ENCODE measurements at regions not wholly inside any gene's neighbourhood (a gene's known extent, or its start where the extent isn't known, plus 50 kb on each side); places are given as distances from the start of the nearest gene placed in this dataset.

GRCh38 chr3:22208844-22209243, 457.8 kb upstream of the ZNF385D start:
- no peak overlapping the region for H3K4me3 ChIP-seq (ENCODE audit: low read depth, low read length)
- no peak overlapping the region for H3K9ac ChIP-seq (ENCODE audit: low read depth, low read length)
- H3K9me3 ChIP-seq (ENCODE audit: control insufficient read depth, insufficient read depth, low read length) = no peaks in the 10 kb centered on the region
- no peaks in the 10 kb centered on the region for H3K4me1 ChIP-seq (ENCODE audit: control insufficient read depth, insufficient read depth, low read length)
- H3K36me3 ChIP-seq (ENCODE audit: control insufficient read depth, insufficient read depth, low read length) = no peaks in the 10 kb centered on the region
- no peaks in the 10 kb centered on the region for H3K27me3 ChIP-seq (ENCODE audit: control insufficient read depth, insufficient read depth, low read length)
- H3K27ac ChIP-seq (ENCODE audit: low read depth, low read length) = no peak overlapping the region

- Histone ChIP-seq H3K36me3 (ENCODE audit: control insufficient read depth, insufficient read depth, low read length) (no peaks in the 10 kb centered on the region), H3K27ac (ENCODE audit: low read depth, low read length) (no peak overlapping the region), H3K9me3 (ENCODE audit: control insufficient read depth, insufficient read depth, low read length) (no peaks in the 10 kb centered on the region), H3K9ac (ENCODE audit: low read depth, low read length) (no peak overlapping the region), H3K4me1 (ENCODE audit: control insufficient read depth, insufficient read depth, low read length) (no peaks in the 10 kb centered on the region), H3K27me3 (ENCODE audit: control insufficient read depth, insufficient read depth, low read length) (no peaks in the 10 kb centered on the region), H3K4me3 (ENCODE audit: low read depth, low read length) (no peak overlapping the region)
Measured at GRCh38 chr3:22209578-22209977, 458.6 kb upstream of the ZNF385D start.

- Histone ChIP-seq H3K9me3 (ENCODE audit: control insufficient read depth, insufficient read depth, low read length) (no peaks in the 10 kb centered on the region), H3K27ac (ENCODE audit: low read depth, low read length) (no peak overlapping the region), H3K36me3 (ENCODE audit: control insufficient read depth, insufficient read depth, low read length) (no peaks in the 10 kb centered on the region), H3K4me3 (ENCODE audit: low read depth, low read length) (no peak overlapping the region), H3K9ac (ENCODE audit: low read depth, low read length) (no peak overlapping the region), H3K4me1 (ENCODE audit: control insufficient read depth, insufficient read depth, low read length) (no peaks in the 10 kb centered on the region), H3K27me3 (ENCODE audit: control insufficient read depth, insufficient read depth, low read length) (no peaks in the 10 kb centered on the region)
Measured at GRCh38 chr3:22210693-22211092, 459.7 kb upstream of the ZNF385D start.

- Histone ChIP-seq H3K36me3 (ENCODE audit: control insufficient read depth, insufficient read depth, low read length) (no peaks in the 10 kb centered on the region), H3K4me1 (ENCODE audit: control insufficient read depth, insufficient read depth, low read length) (no peaks in the 10 kb centered on the region), H3K9me3 (ENCODE audit: control insufficient read depth, insufficient read depth, low read length) (no peaks in the 10 kb centered on the region), H3K4me3 (ENCODE audit: low read depth, low read length) (no peak overlapping the region), H3K27ac (ENCODE audit: low read depth, low read length) (no peak overlapping the region), H3K9ac (ENCODE audit: low read depth, low read length) (no peak overlapping the region), H3K27me3 (ENCODE audit: control insufficient read depth, insufficient read depth, low read length) (no peaks in the 10 kb centered on the region)
Measured at GRCh38 chr3:22216601-22217000, 465.6 kb upstream of the ZNF385D start.

GRCh38 chr3:22225161-22225560, 474.2 kb upstream of the ZNF385D start:
- H3K9me3 ChIP-seq (ENCODE audit: control insufficient read depth, insufficient read depth, low read length) = no peaks in the 10 kb centered on the region
- no peaks in the 10 kb centered on the region for H3K27me3 ChIP-seq (ENCODE audit: control insufficient read depth, insufficient read depth, low read length)
- no peaks in the 10 kb centered on the region for H3K4me1 ChIP-seq (ENCODE audit: control insufficient read depth, insufficient read depth, low read length)
- H3K36me3 ChIP-seq (ENCODE audit: control insufficient read depth, insufficient read depth, low read length) = no peaks in the 10 kb centered on the region
- H3K4me3 ChIP-seq (ENCODE audit: low read depth, low read length) = no peak overlapping the region
- H3K9ac ChIP-seq (ENCODE audit: low read depth, low read length) = no peak overlapping the region
- no peak overlapping the region for H3K27ac ChIP-seq (ENCODE audit: low read depth, low read length)

GRCh38 chr3:22228705-22229104, 477.7 kb upstream of the ZNF385D start:
- H3K9ac ChIP-seq (ENCODE audit: low read depth, low read length) = no peak overlapping the region
- H3K4me3 ChIP-seq (ENCODE audit: low read depth, low read length) = no peak overlapping the region
- H3K27me3 ChIP-seq (ENCODE audit: control insufficient read depth, insufficient read depth, low read length) = no peaks in the 10 kb centered on the region
- no peak overlapping the region for H3K27ac ChIP-seq (ENCODE audit: low read depth, low read length)
- H3K9me3 ChIP-seq (ENCODE audit: control insufficient read depth, insufficient read depth, low read length) = no peaks in the 10 kb centered on the region
- no peaks in the 10 kb centered on the region for H3K4me1 ChIP-seq (ENCODE audit: control insufficient read depth, insufficient read depth, low read length)
- H3K36me3 ChIP-seq (ENCODE audit: control insufficient read depth, insufficient read depth, low read length) = no peaks in the 10 kb centered on the region

- Histone ChIP-seq H3K9me3 (ENCODE audit: control insufficient read depth, insufficient read depth, low read length) (no peaks in the 10 kb centered on the region), H3K27ac (ENCODE audit: low read depth, low read length) (no peak overlapping the region), H3K4me3 (ENCODE audit: low read depth, low read length) (no peak overlapping the region), H3K27me3 (ENCODE audit: control insufficient read depth, insufficient read depth, low read length) (no peaks in the 10 kb centered on the region), H3K4me1 (ENCODE audit: control insufficient read depth, insufficient read depth, low read length) (no peaks in the 10 kb centered on the region), H3K9ac (ENCODE audit: low read depth, low read length) (no peak overlapping the region), H3K36me3 (ENCODE audit: control insufficient read depth, insufficient read depth, low read length) (no peaks in the 10 kb centered on the region)
Measured at GRCh38 chr3:22231061-22231460, 480.1 kb upstream of the ZNF385D start.

- H3K4me3 ChIP-seq (ENCODE audit: low read depth, low read length) = no peak overlapping the region
- H3K27me3 ChIP-seq (ENCODE audit: control insufficient read depth, insufficient read depth, low read length) = no peaks in the 10 kb centered on the region
- no peaks in the 10 kb centered on the region for H3K9me3 ChIP-seq (ENCODE audit: control insufficient read depth, insufficient read depth, low read length)
- no peaks in the 10 kb centered on the region for H3K4me1 ChIP-seq (ENCODE audit: control insufficient read depth, insufficient read depth, low read length)
- no peak overlapping the region for H3K9ac ChIP-seq (ENCODE audit: low read depth, low read length)
- H3K27ac ChIP-seq (ENCODE audit: low read depth, low read length) = no peak overlapping the region
- no peaks in the 10 kb centered on the region for H3K36me3 ChIP-seq (ENCODE audit: control insufficient read depth, insufficient read depth, low read length)
Measured at GRCh38 chr3:22236490-22237270, 485.7 kb upstream of the ZNF385D start.

- Histone ChIP-seq H3K9me3 (ENCODE audit: control insufficient read depth, insufficient read depth, low read length) (no peaks in the 10 kb centered on the region), H3K4me1 (ENCODE audit: control insufficient read depth, insufficient read depth, low read length) (no peaks in the 10 kb centered on the region), H3K4me3 (ENCODE audit: low read depth, low read length) (no peak overlapping the region), H3K9ac (ENCODE audit: low read depth, low read length) (no peak overlapping the region), H3K36me3 (ENCODE audit: control insufficient read depth, insufficient read depth, low read length) (no peaks in the 10 kb centered on the region), H3K27me3 (ENCODE audit: control insufficient read depth, insufficient read depth, low read length) (no peaks in the 10 kb centered on the region), H3K27ac (ENCODE audit: low read depth, low read length) (no peak overlapping the region)
Measured at GRCh38 chr3:22239011-22239410, 488.0 kb upstream of the ZNF385D start.

- no peaks in the 10 kb centered on the region for H3K27me3 ChIP-seq (ENCODE audit: control insufficient read depth, insufficient read depth, low read length)
- H3K27ac ChIP-seq (ENCODE audit: low read depth, low read length) = no peak overlapping the region
- H3K9me3 ChIP-seq (ENCODE audit: control insufficient read depth, insufficient read depth, low read length) = no peaks in the 10 kb centered on the region
Measured at GRCh38 chr3:22241110-22241509, 490.1 kb upstream of the ZNF385D start.

GRCh38 chr3:22244761-22245521, 493.9 kb upstream of the ZNF385D start:
- Histone ChIP-seq H3K4me3 (ENCODE audit: low read depth, low read length) (no peak overlapping the region), H3K36me3 (ENCODE audit: control insufficient read depth, insufficient read depth, low read length) (no peaks in the 10 kb centered on the region), H3K9ac (ENCODE audit: low read depth, low read length) (no peak overlapping the region), H3K4me1 (ENCODE audit: control insufficient read depth, insufficient read depth, low read length) (no peaks in the 10 kb centered on the region), H3K9me3 (ENCODE audit: control insufficient read depth, insufficient read depth, low read length) (no peaks in the 10 kb centered on the region), H3K27ac (ENCODE audit: low read depth, low read length) (no peak overlapping the region), H3K27me3 (ENCODE audit: control insufficient read depth, insufficient read depth, low read length) (no peaks in the 10 kb centered on the region)

More at GRCh38 chr3:22241110-22241509, 490.1 kb upstream of the ZNF385D start:
- Histone ChIP-seq H3K4me1 (ENCODE audit: control insufficient read depth, insufficient read depth, low read length) (no peaks in the 10 kb centered on the region), H3K4me3 (ENCODE audit: low read depth, low read length) (no peak overlapping the region), H3K9ac (ENCODE audit: low read depth, low read length) (no peak overlapping the region), H3K36me3 (ENCODE audit: control insufficient read depth, insufficient read depth, low read length) (no peaks in the 10 kb centered on the region)
